B cell (primary cell): ENCODE measurements at regions not wholly inside any gene's neighbourhood (a gene's known extent, or its start where the extent isn't known, plus 50 kb on each side); places are given as distances from the start of the nearest gene placed in this dataset.

Experiments used
- EZH2 ChIP-seq: IDR thresholded peaks from 2 replicates; pipeline ENCODE4 v1.6.1; 2012; ENCODE audit warnings: borderline replicate concordance, low read depth, mild to moderate bottlenecking, moderate library complexity, low read length; ENCODE audit not compliant: insufficient read depth, poor library complexity, severe bottlenecking
- TF ChIP-seq, protein P1 (sequence below): fragments of 200-600 bp; IDR thresholded peaks from one replicate; pipeline ENCODE4 v1.8.0; 2022; ENCODE audit warnings: antibody characterized with exemption, mild to moderate bottlenecking

DNA sequence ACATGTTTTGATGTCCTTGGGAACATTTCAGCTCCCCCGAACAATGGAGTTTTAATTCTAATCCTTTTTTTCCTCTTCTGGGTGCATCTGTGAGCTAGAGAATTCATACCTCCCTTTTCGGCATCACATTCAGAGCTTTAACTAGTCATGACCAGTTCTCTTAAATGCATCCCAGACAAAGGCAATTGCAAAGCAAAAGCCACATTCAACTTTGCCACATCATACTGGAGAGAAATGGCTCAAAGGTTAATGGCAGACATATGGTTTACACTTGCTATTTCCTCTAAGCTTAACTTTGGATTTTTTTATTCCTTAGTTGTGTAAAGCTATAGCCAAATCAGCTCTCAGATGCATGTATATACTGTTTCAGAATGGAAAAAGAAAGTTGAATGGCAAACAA lies 153.3 kb downstream of the ESM1 start:
- TF ChIP-seq, protein P1, sequence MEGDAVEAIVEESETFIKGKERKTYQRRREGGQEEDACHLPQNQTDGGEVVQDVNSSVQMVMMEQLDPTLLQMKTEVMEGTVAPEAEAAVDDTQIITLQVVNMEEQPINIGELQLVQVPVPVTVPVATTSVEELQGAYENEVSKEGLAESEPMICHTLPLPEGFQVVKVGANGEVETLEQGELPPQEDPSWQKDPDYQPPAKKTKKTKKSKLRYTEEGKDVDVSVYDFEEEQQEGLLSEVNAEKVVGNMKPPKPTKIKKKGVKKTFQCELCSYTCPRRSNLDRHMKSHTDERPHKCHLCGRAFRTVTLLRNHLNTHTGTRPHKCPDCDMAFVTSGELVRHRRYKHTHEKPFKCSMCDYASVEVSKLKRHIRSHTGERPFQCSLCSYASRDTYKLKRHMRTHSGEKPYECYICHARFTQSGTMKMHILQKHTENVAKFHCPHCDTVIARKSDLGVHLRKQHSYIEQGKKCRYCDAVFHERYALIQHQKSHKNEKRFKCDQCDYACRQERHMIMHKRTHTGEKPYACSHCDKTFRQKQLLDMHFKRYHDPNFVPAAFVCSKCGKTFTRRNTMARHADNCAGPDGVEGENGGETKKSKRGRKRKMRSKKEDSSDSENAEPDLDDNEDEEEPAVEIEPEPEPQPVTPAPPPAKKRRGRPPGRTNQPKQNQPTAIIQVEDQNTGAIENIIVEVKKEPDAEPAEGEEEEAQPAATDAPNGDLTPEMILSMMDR, result no peak
- no peak for TF ChIP-seq EZH2
